Ascending aorta (tissue), 2 donors: ENCODE measurements at regions not wholly inside any gene's neighbourhood (a gene's known extent, or its start where the extent isn't known, plus 50 kb on each side); places are given as distances from the start of the nearest gene placed in this dataset.

Source experiments
- DNase-seq, 2 donors: peaks; one replicate each; pipeline ENCODE4 v3.0.0-alpha.2; 2019; ENCODE audit warnings: low spot score in 2 of 2
- H3K27ac ChIP-seq, 2 donors: fragments of 200-600 bp; sonication (generic); one replicate each; pipeline ENCODE4 v1.5.1; 2016 to 2017; ENCODE audit warnings: mild to moderate bottlenecking in 1 of 2
- H3K27me3 ChIP-seq: fragments of 200-600 bp; sonication (generic); one replicate; pipeline ENCODE4 v1.5.1; 2017
- H3K36me3 ChIP-seq, 2 donors: fragments of 200-600 bp; sonication (generic); one replicate each; pipeline ENCODE4 v1.5.1; 2016
- H3K4me1 ChIP-seq, 2 donors: fragments of 200-600 bp; sonication (generic); one replicate each; pipeline ENCODE4 v1.5.1; 2016 to 2017; ENCODE audit warnings: mild to moderate bottlenecking in 1 of 2
- H3K4me3 ChIP-seq, 2 donors: fragments of 200-600 bp; sonication (generic); one replicate each; pipeline ENCODE4 v1.5.1; 2016 to 2017; ENCODE audit warnings: mild to moderate bottlenecking in 1 of 2
- H3K9me3 ChIP-seq, 2 donors: fragments of 200-600 bp; sonication (generic); one replicate each; pipeline ENCODE4 v1.5.1; 2016
- CTCF ChIP-seq, 3 experiments: fragments of 200-600 bp in 2 of 3; fragments of 450-650 bp in 1 of 3; sonication (generic) in 2 of 3; IDR thresholded peaks; one replicate each; pipeline ENCODE4 v1.5.1; 2016 to 2019; ENCODE audit warnings: antibody characterized with exemption in 3 of 3, mild to moderate bottlenecking in 1 of 3, moderate library complexity in 1 of 3
- intact Hi-C: fragments of 100-400 bp; cut with DNase I; formaldehyde crosslinking; loops from one replicate; pipeline ENCODE4 v1.15.1; 2023

- H3K36me3 ChIP-seq: no peaks in the 10 kb centered on the region
- intact Hi-C loops: no loop called here
- H3K27ac ChIP-seq: no peak overlapping the region
Observed at GRCh38 chr3:14300721-14301399, 101.5 kb upstream of the SLC6A6 start.

GRCh38 chr3:14301558-14301957 lies 100.8 kb upstream of the SLC6A6 start:
- Histone ChIP-seq H3K27ac (no peak overlapping the region), H3K27me3 (no peaks in the 10 kb centered on the region), H3K9me3 (no peaks in the 10 kb centered on the region), H3K4me3 (no peak overlapping the region), H3K4me1 (peaks cover 0 to 3% of the 10 kb centered on the region in 2 donors), H3K36me3 (no peaks in the 10 kb centered on the region)
- intact Hi-C loops: no loop called here
- TF ChIP-seq CTCF (IDR thresholded peaks at IDR 0.05): no peak
- no peak for DNase-seq

More at GRCh38 chr3:14300721-14301399, 101.5 kb upstream of the SLC6A6 start:
- H3K27me3 ChIP-seq: no peaks in the 10 kb centered on the region
- no peak for TF ChIP-seq CTCF (IDR thresholded peaks at IDR 0.05)
- no peaks in the 10 kb centered on the region for H3K9me3 ChIP-seq
- peaks cover 0 to 3% of the 10 kb centered on the region in 2 donors for H3K4me1 ChIP-seq
- no peak overlapping the region for H3K4me3 ChIP-seq
- DNase-seq: no peak

GRCh38 chr3:14303336-14304100 lies 98.9 kb upstream of the SLC6A6 start:
- TF ChIP-seq CTCF (IDR thresholded peaks at IDR 0.05): no peak
- Histone ChIP-seq H3K4me3 (no peak overlapping the region), H3K36me3 (no peaks in the 10 kb centered on the region), H3K4me1 (no peaks in the 10 kb centered on the region), H3K9me3 (no peaks in the 10 kb centered on the region), H3K27ac (no peak overlapping the region), H3K27me3 (no peaks in the 10 kb centered on the region)
- DNase-seq: no peak
- intact Hi-C loops: no loop called here

- TF ChIP-seq CTCF (IDR thresholded peaks at IDR 0.05): no peak
- Histone ChIP-seq H3K36me3 (no peaks in the 10 kb centered on the region), H3K9me3 (no peaks in the 10 kb centered on the region), H3K27ac (no peak overlapping the region), H3K4me1 (no peaks in the 10 kb centered on the region), H3K27me3 (no peaks in the 10 kb centered on the region), H3K4me3 (no peak overlapping the region)
- intact Hi-C loops: loop anchor here (5.0 kb wide), 1 partner anchor 63 kb away; no protein-coding TSS in a partner anchor
- no peak for DNase-seq
Observed at GRCh38 chr3:14304101-14305045, 98.0 kb upstream of the SLC6A6 start.

- no peak overlapping the region for H3K27ac ChIP-seq
- TF ChIP-seq CTCF (IDR thresholded peaks at IDR 0.05): no peak
- no peak overlapping the region for H3K4me3 ChIP-seq
- no peaks in the 10 kb centered on the region for H3K36me3 ChIP-seq
- no peak for DNase-seq
- H3K9me3 ChIP-seq: no peaks in the 10 kb centered on the region
- no peaks in the 10 kb centered on the region for H3K4me1 ChIP-seq
- intact Hi-C loops: loop anchor here (5.0 kb wide), 1 partner anchor 62 kb away; no protein-coding TSS in a partner anchor
- no peaks in the 10 kb centered on the region for H3K27me3 ChIP-seq
Observed at GRCh38 chr3:14305324-14305723, 97.1 kb upstream of the SLC6A6 start.
